Smooth muscle cell (in vitro differentiated cells): ENCODE measurements at regions not wholly inside any gene's neighbourhood (a gene's known extent, or its start where the extent isn't known, plus 50 kb on each side); places are given as distances from the start of the nearest gene placed in this dataset.

Experiments
- DNase-seq: peaks from one replicate; lab custom pipeline; 2025; ENCODE audit not compliant: unreplicated experiment; lab: John Stamatoyannopoulos, UW
- H2AFZ ChIP-seq: fragments of 200-600 bp; sonication (generic); 2 replicates; pipeline ENCODE4 v1.6.0; 2016; ENCODE audit warnings: antibody characterized with exemption, low read depth, mild to moderate bottlenecking
- H3F3A ChIP-seq: fragments of 200-600 bp; sonication (generic); 2 replicates; pipeline ENCODE4 v1.6.0; 2017; ENCODE audit warnings: antibody characterized with exemption, low read depth
- H3K27ac ChIP-seq: fragments of 200-600 bp; sonication (generic); 2 replicates; pipeline ENCODE4 v1.5.1; 2016; ENCODE audit warnings: low read depth, mild to moderate bottlenecking
- H3K27me3 ChIP-seq: fragments of 200-600 bp; sonication (generic); 2 replicates; pipeline ENCODE4 v1.6.1; 2016; ENCODE audit warnings: low read depth, mild to moderate bottlenecking
- H3K36me3 ChIP-seq: fragments of 200-600 bp; sonication (generic); 2 replicates; pipeline ENCODE4 v1.5.1; 2016; ENCODE audit warnings: low read depth
- H3K4me1 ChIP-seq: fragments of 200-600 bp; sonication (generic); 2 replicates; pipeline ENCODE4 v1.5.1; 2016; ENCODE audit warnings: low read depth
- H3K4me2 ChIP-seq: fragments of 200-600 bp; sonication (generic); 2 replicates; pipeline ENCODE4 v1.6.0; 2016; ENCODE audit warnings: mild to moderate bottlenecking
- H3K4me3 ChIP-seq: fragments of 200-600 bp; sonication (generic); 2 replicates; pipeline ENCODE4 v1.5.1; 2016; ENCODE audit warnings: mild to moderate bottlenecking
- H3K79me2 ChIP-seq: fragments of 200-600 bp; sonication (generic); 2 replicates; pipeline ENCODE4 v1.6.0; 2016; ENCODE audit warnings: low read depth, mild to moderate bottlenecking
- H3K9ac ChIP-seq: fragments of 200-600 bp; sonication (generic); 2 replicates; pipeline ENCODE4 v1.6.0; 2016; ENCODE audit warnings: low read depth
- H3K9me3 ChIP-seq: fragments of 200-600 bp; sonication (generic); replicated peaks from 2 replicates; pipeline ENCODE4 v1.5.1; 2016; ENCODE audit warnings: low read depth
- H4K20me1 ChIP-seq: fragments of 200-600 bp; sonication (generic); 2 replicates; pipeline ENCODE4 v1.6.0; 2016; ENCODE audit warnings: low read depth
- WGBS: methylation state at CpG from one replicate; pipeline ENCODE4 v1.1.7; 2016; ENCODE audit warnings: low lambda C conversion rate; 5-methylcytosine and 5-hydroxymethylcytosine counted together
- TF ChIP-seq, protein P1 (sequence below): fragments of 200-600 bp; sonication (generic); IDR thresholded peaks from 2 replicates; pipeline ENCODE4 v1.5.1; 2017; ENCODE audit warnings: borderline replicate concordance, mild to moderate bottlenecking, antibody characterized with exemption; ENCODE audit not compliant: insufficient read depth, poor library complexity, severe bottlenecking

DNA sequence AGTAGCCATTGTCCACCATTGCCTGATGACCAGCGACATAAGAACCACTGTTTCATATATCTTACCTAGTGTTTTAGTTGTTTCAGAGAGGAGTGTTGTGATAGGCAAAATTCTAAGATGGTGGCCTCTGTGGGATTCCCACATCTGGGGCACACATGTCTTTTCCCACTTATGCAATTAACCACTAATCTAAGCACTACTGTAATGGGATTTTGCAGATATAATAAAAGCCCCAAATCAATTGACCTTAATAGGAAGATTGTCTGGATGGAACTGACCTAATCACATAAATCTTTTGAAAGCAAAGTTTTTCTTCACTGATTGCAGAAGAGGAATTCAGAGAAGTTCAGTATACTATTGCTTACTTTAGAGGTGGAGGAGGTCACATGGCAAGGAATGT is 469.9 kb downstream of the NUP35 start:
- H3K4me2 ChIP-seq: no peak overlapping the region
- no peaks in the 10 kb centered on the region for H3K36me3 ChIP-seq
- DNase-seq: no peak
- H3F3A ChIP-seq: no peaks in the 10 kb centered on the region
- H4K20me1 ChIP-seq: no peaks in the 10 kb centered on the region
- H3K79me2 ChIP-seq: no peaks in the 10 kb centered on the region
- H3K27ac ChIP-seq: no peak overlapping the region
- H2AFZ ChIP-seq: no peak overlapping the region
- TF ChIP-seq, protein P1, sequence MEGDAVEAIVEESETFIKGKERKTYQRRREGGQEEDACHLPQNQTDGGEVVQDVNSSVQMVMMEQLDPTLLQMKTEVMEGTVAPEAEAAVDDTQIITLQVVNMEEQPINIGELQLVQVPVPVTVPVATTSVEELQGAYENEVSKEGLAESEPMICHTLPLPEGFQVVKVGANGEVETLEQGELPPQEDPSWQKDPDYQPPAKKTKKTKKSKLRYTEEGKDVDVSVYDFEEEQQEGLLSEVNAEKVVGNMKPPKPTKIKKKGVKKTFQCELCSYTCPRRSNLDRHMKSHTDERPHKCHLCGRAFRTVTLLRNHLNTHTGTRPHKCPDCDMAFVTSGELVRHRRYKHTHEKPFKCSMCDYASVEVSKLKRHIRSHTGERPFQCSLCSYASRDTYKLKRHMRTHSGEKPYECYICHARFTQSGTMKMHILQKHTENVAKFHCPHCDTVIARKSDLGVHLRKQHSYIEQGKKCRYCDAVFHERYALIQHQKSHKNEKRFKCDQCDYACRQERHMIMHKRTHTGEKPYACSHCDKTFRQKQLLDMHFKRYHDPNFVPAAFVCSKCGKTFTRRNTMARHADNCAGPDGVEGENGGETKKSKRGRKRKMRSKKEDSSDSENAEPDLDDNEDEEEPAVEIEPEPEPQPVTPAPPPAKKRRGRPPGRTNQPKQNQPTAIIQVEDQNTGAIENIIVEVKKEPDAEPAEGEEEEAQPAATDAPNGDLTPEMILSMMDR: no peak
- WGBS: 89% methylated on average over 1 of the region's 1 CpG
- H3K4me1 ChIP-seq: no peaks in the 10 kb centered on the region
- no peak overlapping the region for H3K9ac ChIP-seq
- no peaks in the 10 kb centered on the region for H3K9me3 ChIP-seq
- no peak overlapping the region for H3K4me3 ChIP-seq
- H3K27me3 ChIP-seq: no peaks in the 10 kb centered on the region

DNA sequence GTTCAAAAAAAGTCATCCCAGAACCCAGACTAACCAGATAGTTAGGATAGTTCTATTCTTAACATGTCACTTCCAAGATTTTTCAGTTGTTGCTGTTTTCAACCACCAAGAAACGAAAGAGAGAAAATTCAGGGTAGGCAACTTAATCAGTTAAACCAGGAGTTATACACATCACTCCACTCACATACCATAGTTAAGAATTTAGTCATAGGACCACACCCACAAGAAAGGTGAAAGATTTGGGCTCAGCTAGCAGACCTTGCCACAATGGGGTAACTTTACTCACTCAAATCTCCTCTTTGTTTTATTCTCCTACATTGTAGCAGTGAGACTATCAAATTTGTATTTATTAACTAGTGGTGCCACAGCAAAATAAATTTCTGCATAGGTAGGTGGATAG is 473.6 kb downstream of the NUP35 start:
- H3K27ac ChIP-seq: no peak overlapping the region

DNA sequence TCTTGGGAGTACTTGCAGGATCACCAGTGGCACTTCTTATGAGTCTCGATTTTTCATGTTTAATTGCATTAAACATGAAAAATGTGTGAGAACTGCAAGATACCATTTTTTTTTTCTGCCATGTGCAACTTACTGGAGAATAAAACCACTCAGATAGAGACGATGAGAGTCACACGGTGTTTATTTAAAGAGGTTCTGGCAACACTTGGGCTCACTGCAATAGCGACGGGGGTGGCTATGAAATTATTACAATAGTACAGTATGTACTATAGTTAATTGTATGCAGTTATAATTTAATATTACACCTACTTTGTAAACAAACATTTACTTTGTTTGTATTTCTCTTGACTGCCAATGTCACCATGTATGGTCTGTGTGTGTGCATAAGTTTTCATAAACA is 479.8 kb downstream of the NUP35 start:
- H3K4me1 ChIP-seq: no peaks in the 10 kb centered on the region
- no peak overlapping the region for H2AFZ ChIP-seq
- DNase-seq: no peak
- no peaks in the 10 kb centered on the region for H3K79me2 ChIP-seq
- H3F3A ChIP-seq: no peaks in the 10 kb centered on the region
- WGBS: 86% methylated on average over 5 of the region's 5 CpGs
- H3K27ac ChIP-seq: no peak overlapping the region
- H3K9ac ChIP-seq: no peak overlapping the region
- no peaks in the 10 kb centered on the region for H3K36me3 ChIP-seq
- no peaks in the 10 kb centered on the region for H4K20me1 ChIP-seq
- no peak overlapping the region for H3K4me3 ChIP-seq
- H3K4me2 ChIP-seq: no peak overlapping the region
- H3K27me3 ChIP-seq: no peaks in the 10 kb centered on the region
- H3K9me3 ChIP-seq: no peaks in the 10 kb centered on the region
- TF ChIP-seq, protein P1: no peak

More for the DNA sequence above, 473.6 kb downstream of the NUP35 start:
- no peak overlapping the region for H3K4me3 ChIP-seq
- no peaks in the 10 kb centered on the region for H3F3A ChIP-seq
- no peaks in the 10 kb centered on the region for H3K27me3 ChIP-seq
- no peak overlapping the region for H2AFZ ChIP-seq
- TF ChIP-seq, protein P1: no peak
- H3K4me2 ChIP-seq: no peak overlapping the region
- DNase-seq: no peak
- 56% methylated on average over 1 of the region's 1 CpG for WGBS
- H4K20me1 ChIP-seq: no peaks in the 10 kb centered on the region
- no peaks in the 10 kb centered on the region for H3K4me1 ChIP-seq
- no peaks in the 10 kb centered on the region for H3K9me3 ChIP-seq
- H3K9ac ChIP-seq: no peak overlapping the region
- no peaks in the 10 kb centered on the region for H3K36me3 ChIP-seq
- H3K79me2 ChIP-seq: no peaks in the 10 kb centered on the region

DNA sequence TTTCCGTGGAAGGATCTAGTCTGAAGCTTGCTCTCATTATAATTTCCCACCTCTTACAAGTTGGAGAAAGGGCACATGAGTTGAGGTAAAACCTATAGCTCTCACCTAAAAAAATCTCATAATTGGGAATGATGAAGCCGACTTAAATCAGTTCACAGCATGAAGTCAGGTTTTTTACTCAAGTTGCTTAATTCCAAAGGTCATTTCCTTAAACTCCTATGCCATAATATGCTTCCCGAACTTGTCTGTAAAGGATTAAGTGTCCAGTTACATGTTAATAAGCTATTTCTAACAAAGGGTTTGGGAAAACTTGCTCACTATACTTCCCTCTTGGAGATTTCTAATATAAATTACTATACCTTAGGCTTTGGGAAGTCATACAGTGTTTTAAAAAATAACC is 481.2 kb downstream of the NUP35 start:
- H3K4me1 ChIP-seq: no peaks in the 10 kb centered on the region
- no peaks in the 10 kb centered on the region for H3K27me3 ChIP-seq
- H3K4me3 ChIP-seq: no peak overlapping the region
- H4K20me1 ChIP-seq: no peaks in the 10 kb centered on the region
- H3K4me2 ChIP-seq: no peak overlapping the region
- no peaks in the 10 kb centered on the region for H3K9me3 ChIP-seq
- no peaks in the 10 kb centered on the region for H3K79me2 ChIP-seq
- TF ChIP-seq, protein P1: no peak
- H2AFZ ChIP-seq: no peak overlapping the region
- WGBS: 84% methylated on average over 3 of the region's 3 CpGs
- no peaks in the 10 kb centered on the region for H3K36me3 ChIP-seq
- DNase-seq: no peak
- H3K9ac ChIP-seq: no peak overlapping the region
- no peaks in the 10 kb centered on the region for H3F3A ChIP-seq
- H3K27ac ChIP-seq: no peak overlapping the region
